ENCODE measurements at regions not wholly inside any gene's neighbourhood (a gene's known extent, or its start where the extent isn't known, plus 50 kb on each side); places are given as distances from the start of the nearest gene placed in this dataset.

GRCh38 chr4:155134136-155134535 lies 74.3 kb upstream of the NPY2R start:
- TF ChIP-seq ZFX (IDR thresholded peaks at IDR 0.05): no peak
- TF ChIP-seq, protein P1, sequence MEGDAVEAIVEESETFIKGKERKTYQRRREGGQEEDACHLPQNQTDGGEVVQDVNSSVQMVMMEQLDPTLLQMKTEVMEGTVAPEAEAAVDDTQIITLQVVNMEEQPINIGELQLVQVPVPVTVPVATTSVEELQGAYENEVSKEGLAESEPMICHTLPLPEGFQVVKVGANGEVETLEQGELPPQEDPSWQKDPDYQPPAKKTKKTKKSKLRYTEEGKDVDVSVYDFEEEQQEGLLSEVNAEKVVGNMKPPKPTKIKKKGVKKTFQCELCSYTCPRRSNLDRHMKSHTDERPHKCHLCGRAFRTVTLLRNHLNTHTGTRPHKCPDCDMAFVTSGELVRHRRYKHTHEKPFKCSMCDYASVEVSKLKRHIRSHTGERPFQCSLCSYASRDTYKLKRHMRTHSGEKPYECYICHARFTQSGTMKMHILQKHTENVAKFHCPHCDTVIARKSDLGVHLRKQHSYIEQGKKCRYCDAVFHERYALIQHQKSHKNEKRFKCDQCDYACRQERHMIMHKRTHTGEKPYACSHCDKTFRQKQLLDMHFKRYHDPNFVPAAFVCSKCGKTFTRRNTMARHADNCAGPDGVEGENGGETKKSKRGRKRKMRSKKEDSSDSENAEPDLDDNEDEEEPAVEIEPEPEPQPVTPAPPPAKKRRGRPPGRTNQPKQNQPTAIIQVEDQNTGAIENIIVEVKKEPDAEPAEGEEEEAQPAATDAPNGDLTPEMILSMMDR (conservative IDR thresholded peaks at IDR 0.05): no peak
- no peak overlapping the region for H3K27ac ChIP-seq

DNA sequence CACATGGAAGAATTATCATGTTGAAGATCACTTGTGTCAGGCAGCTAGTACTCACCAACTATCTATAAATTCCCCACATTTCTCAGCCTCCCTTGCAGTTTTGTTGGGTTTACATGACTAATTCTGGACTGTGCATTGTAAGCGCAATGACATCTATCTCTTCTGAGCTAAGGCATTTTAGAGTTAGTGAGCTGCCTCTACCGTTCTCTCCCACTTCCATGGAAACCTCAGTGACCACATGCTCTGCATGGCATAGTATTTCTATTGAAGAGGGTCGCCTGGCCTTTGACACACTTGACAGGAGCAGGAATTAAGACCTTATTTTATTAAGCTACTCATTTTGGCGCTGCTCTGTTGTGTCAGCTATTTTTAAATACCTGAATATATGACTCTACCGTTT lies 67.5 kb upstream of the NPY2R start:
- H3K27ac ChIP-seq: no peak overlapping the region
- TF ChIP-seq, protein P1 (conservative IDR thresholded peaks at IDR 0.05): no peak
- no peak for TF ChIP-seq ZFX (IDR thresholded peaks at IDR 0.05)

DNA sequence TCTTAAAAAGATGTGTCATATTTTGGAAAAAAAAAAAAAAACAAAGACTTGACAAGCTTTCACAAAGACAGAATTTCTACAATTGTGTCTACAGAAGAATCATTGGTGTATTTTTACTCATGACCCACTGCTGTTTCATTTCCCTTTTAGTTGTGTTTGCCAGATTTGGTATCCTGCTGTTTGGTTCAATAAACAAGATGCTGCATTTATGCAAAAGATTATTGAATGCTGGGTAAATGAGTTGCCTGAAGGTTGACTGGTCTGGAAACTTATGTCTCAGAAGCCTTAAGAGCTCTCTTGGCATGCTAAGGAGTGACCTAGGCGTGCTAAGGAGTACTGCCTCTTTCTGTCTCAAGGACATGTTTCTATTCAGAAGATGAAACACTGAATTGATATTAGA lies 64.9 kb upstream of the NPY2R start:
- no peak overlapping the region for H3K27ac ChIP-seq
- no peak for TF ChIP-seq ZFX (IDR thresholded peaks at IDR 0.05)
- TF ChIP-seq, protein P1 (conservative IDR thresholded peaks at IDR 0.05): no peak
